Aorta (tissue), 5 donors: ENCODE measurements at regions not wholly inside any gene's neighbourhood (a gene's known extent, or its start where the extent isn't known, plus 50 kb on each side); places are given as distances from the start of the nearest gene placed in this dataset.

Source experiments
- ATAC-seq: fragments of 200-7000 bp; cut with Tn5 transposase; one replicate; pipeline ENCODE4 v1.9.1; 2022; ENCODE audit warnings: moderate library complexity; ENCODE audit not compliant: low FRiP score
- DNase-seq, 2 donors: peaks; one replicate each; pipeline ENCODE4 v3.0.0-alpha.2; 2020
- H3K27ac ChIP-seq, 2 donors: one replicate each; pipeline ENCODE4 v1.5.1; 2013; ENCODE audit warnings: low read length in 2 of 2, mild to moderate bottlenecking in 2 of 2, moderate library complexity in 2 of 2, control low read depth in 1 of 2, inconsistent platforms in 1 of 2, low read depth in 1 of 2
- H3K27me3 ChIP-seq, 2 donors: one replicate each; pipeline ENCODE4 v1.6.1; 2013; ENCODE audit warnings: control low read depth in 1 of 2, low read length in 1 of 2, mild to moderate bottlenecking in 1 of 2, moderate library complexity in 1 of 2; ENCODE audit not compliant: insufficient read depth in 2 of 2, control insufficient read depth in 1 of 2
- H3K36me3 ChIP-seq, 2 donors: one replicate each; pipeline ENCODE4 v1.6.1; 2013; ENCODE audit warnings: control low read depth in 1 of 2, low read length in 1 of 2, mild to moderate bottlenecking in 1 of 2; ENCODE audit not compliant: insufficient read depth in 2 of 2, control insufficient read depth in 1 of 2
- H3K4me1 ChIP-seq, 2 donors: one replicate each; pipeline ENCODE4 v1.6.1; 2013; ENCODE audit warnings: low read length in 2 of 2, control low read depth in 1 of 2, mild to moderate bottlenecking in 1 of 2, moderate library complexity in 1 of 2; ENCODE audit not compliant: insufficient read depth in 2 of 2, control insufficient read depth in 1 of 2
- H3K4me3 ChIP-seq, 2 donors: one replicate each; pipeline ENCODE4 v1.5.1; 2013; ENCODE audit warnings: low read length in 2 of 2, control low read depth in 1 of 2, mild to moderate bottlenecking in 1 of 2
- H3K9me3 ChIP-seq: one replicate; pipeline ENCODE4 v1.6.1; 2013; ENCODE audit warnings: mild to moderate bottlenecking, low read length; ENCODE audit not compliant: control insufficient read depth
- WGBS, 2 donors: extraction: QIAGEN DNeasy Blood & Tissue Kit; methylation state at CpG; one replicate each; pipeline ENCODE4 v1.1.7; 2013; 5-methylcytosine and 5-hydroxymethylcytosine counted together
- intact Hi-C, 2 donors: fragments of 100-400 bp; cut with DNase I; formaldehyde crosslinking; loops; one replicate each; pipeline versions ENCODE4 v1.14.2 to v1.15.0; 2022
- donor health status: healthy with polysubstance abuse.
- donor health status: Bipolar disorder and iron deficiency.
- donor health status: DM: no; HTN: no; CAD: no.
- donor health status: DM: no; HTN: no; CAD: no.
- donor health status: DM: yes; HTN: yes; CAD: no.

DNA sequence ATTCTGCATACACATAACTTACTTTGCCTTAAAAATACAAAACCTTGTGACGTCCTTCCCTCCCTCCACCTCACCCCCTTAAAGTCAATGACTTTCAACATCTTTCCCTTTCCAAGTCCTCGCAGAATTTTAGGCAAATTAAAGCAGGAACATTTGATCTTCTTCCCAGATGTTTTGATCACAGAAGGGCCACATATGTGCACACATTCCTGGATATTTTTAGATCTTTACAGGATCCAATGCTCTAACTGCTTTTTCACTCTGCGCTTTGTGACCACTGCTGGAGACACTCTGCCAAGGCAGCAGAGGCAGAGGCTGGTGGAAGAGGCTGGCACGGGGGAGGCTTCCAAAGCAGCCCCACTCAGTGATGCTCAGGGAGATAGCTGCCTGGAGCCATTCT, 130.7 kb downstream of the SEC61B start:
- intact Hi-C loops = no loop called here
- WGBS, 2 donors = 22 to 26% methylated on average over 4 of the region's 4 CpGs

DNA sequence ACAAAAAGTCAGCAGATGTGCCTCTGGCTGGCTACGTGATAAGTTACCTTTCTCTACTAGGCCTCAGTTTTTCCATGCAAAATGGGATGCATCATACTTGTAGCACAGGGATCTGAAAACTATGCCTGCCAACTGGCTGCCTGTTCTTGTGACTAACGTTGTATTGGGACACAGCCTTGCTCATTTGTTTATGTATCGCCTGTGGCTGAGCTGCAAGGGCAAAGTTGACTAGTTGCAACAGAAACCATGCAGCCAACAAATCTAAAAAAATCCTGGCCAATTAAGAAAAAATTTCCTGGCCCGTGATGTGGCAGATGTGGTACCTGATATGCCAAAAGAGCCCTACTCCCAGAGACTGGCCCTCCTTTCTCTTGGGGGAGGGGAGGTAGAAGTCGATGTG, 131.3 kb downstream of the SEC61B start:
- Histone ChIP-seq H3K27me3 (no peaks in the 10 kb centered on the region), H3K4me1 (no peaks in the 10 kb centered on the region), H3K4me3 (no peak overlapping the region), H3K9me3 (no peaks in the 10 kb centered on the region), H3K36me3 (no peaks in the 10 kb centered on the region), H3K27ac (no peak overlapping the region)
- DNase-seq = peak in 1 of 2 donors; percentile 73
- intact Hi-C loops = no loop called here
- peak; percentile 72 for ATAC-seq
- 50 to 59% methylated on average over 5 of the region's 5 CpGs for WGBS, 2 donors

More for the DNA sequence above, 130.7 kb downstream of the SEC61B start:
- H3K4me3 ChIP-seq = no peak overlapping the region
- no peaks in the 10 kb centered on the region for H3K27me3 ChIP-seq
- no peak overlapping the region for H3K27ac ChIP-seq
- no peaks in the 10 kb centered on the region for H3K36me3 ChIP-seq
- H3K9me3 ChIP-seq = no peaks in the 10 kb centered on the region
- no peaks in the 10 kb centered on the region for H3K4me1 ChIP-seq
- DNase-seq = no peak
- ATAC-seq = no peak

DNA sequence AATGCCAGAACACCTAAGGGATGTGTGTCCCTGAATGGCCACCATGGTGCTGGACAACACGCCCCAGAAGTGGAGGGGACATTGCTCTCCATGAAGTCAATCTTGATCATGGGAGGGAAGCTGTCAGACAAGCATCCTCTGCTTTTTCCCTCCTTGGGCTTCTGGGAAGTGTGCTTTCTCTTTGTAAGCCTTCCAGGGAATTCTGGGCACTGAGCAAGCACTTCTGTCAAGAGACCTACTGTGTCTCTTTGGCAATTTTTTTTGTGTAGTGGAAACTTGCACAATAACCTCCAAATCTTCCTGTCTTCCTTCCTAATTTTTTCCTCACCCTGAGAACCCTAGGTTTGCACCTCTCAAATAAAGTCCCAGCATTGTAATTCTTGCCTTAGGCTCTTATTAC, 132.0 kb downstream of the SEC61B start:
- no peak overlapping the region for H3K4me3 ChIP-seq
- H3K27ac ChIP-seq = no peak overlapping the region
- no peaks in the 10 kb centered on the region for H3K9me3 ChIP-seq
- peaks cover 0 to 2% of the 10 kb centered on the region in 2 donors for H3K27me3 ChIP-seq
- H3K36me3 ChIP-seq = no peaks in the 10 kb centered on the region
- intact Hi-C loops = no loop called here
- no peaks in the 10 kb centered on the region for H3K4me1 ChIP-seq
- ATAC-seq (no peak), DNase-seq (no peak)
- 92 to 95% methylated on average over 1 of the region's 1 CpG for WGBS, 2 donors

DNA sequence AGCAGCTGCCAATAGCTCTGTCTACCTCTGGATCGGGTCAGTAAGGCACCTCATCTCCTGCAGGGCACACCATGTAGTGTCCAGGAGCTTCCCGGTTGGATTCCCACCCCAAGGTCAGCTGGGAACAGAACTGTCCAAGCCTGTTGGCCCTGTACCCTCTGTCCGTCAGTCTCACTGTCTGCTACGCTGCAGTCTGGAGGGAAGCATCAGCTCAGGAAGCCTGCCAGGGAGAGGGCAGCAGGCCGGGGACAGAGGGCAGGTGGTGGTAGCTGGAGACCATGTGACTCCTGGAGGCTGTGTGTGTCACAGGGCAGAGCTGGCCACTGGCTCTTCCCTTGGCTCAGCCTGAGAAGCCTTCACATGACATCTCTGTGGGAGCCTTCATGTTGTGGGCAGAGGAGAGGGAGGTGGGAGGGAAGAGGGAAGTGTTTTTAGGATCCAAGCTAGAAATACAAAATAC, 134.5 kb downstream of the SEC61B start:
- H3K36me3 ChIP-seq = no peaks in the 10 kb centered on the region
- no peaks in the 10 kb centered on the region for H3K4me1 ChIP-seq
- DNase-seq = peak in 1 of 2 donors; percentile 79
- H3K27me3 ChIP-seq = peaks cover 0 to 2% of the 10 kb centered on the region in 2 donors
- no peaks in the 10 kb centered on the region for H3K9me3 ChIP-seq
- intact Hi-C loops = no loop called here
- no peak for ATAC-seq
- 92 to 94% methylated on average over 5 of the region's 5 CpGs for WGBS, 2 donors
- H3K4me3 ChIP-seq = no peak overlapping the region
- H3K27ac ChIP-seq = no peak overlapping the region

DNA sequence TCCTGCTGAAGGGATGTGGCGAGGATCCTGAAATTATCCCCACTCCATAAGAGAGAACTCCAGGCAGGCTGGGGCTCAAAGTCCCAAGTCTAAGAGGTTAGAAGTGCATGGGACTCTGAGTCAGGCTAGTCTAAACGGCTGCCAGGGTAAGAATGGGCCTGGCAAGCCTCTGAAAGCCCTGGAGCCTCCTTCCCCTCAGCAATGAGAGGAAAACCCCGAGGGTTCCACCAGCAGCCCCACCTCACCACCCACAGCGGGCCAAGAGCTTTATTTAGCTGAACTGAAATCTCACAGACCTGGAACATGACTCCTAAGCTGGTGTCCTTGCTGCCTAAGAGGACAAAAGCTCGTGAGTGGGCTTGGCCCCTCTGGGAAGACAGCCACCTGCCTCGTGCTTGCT, 135.5 kb downstream of the SEC61B start:
- H3K9me3 ChIP-seq = no peaks in the 10 kb centered on the region

DNA sequence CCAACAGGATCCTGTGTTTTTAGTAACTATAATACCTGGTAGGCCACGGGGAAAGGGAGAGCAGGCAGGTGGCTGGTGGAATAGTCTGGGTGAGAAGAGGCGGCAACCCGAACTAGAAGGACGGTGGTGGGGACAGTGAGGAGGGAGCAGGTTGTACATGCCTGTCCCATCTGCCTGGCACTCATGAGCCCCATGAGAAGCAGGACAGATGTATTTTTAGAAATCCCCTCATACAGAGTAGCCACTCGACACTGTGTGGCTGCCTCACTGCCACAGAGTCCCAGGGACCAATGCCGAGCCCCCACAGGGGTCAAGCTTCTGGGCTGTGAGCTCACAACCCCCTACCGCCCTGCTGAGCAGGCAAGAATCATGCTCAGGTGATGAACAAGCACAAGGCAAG, 136.6 kb downstream of the SEC61B start:
- intact Hi-C loops = no loop called here
- Histone ChIP-seq H3K9me3 (no peaks in the 10 kb centered on the region), H3K27ac (no peak overlapping the region), H3K4me3 (no peak overlapping the region), H3K4me1 (no peaks in the 10 kb centered on the region), H3K36me3 (no peaks in the 10 kb centered on the region), H3K27me3 (peaks cover 0 to 2% of the 10 kb centered on the region in 2 donors)
- DNase-seq = no peak
- WGBS, 2 donors = 95 to 96% methylated on average over 7 of the region's 7 CpGs
- no peak for ATAC-seq

More for the DNA sequence above, 135.5 kb downstream of the SEC61B start:
- 25 to 30% methylated on average over 6 of the region's 6 CpGs for WGBS, 2 donors
- Histone ChIP-seq H3K4me3 (no peak overlapping the region), H3K27ac (no peak overlapping the region), H3K36me3 (no peaks in the 10 kb centered on the region), H3K27me3 (peaks cover 0 to 2% of the 10 kb centered on the region in 2 donors), H3K4me1 (no peaks in the 10 kb centered on the region)
- DNase-seq = peak; percentile 72 to 79
- ATAC-seq = peak; percentile 19
- intact Hi-C loops = no loop called here

DNA sequence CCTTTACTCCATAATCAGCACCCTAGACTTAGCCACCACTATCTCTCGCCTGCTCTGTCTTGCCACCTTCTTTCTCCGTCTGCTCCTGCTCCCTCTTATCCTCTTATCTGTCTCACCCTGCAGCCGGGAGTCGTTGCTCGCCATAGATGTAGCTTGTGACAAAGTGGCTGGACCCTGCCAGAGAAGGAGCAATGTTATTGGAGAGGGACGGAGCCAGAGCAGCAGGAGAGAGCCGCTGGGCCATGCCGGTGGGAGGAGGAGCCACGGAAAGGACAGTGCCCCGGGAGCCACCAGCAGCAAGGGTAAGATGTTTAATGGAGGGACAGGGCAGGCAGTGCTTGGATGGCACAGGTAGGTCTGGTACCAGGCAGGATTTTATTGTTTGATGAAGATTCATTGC, 137.3 kb downstream of the SEC61B start:
- DNase-seq = no peak
- intact Hi-C loops = no loop called here
- Histone ChIP-seq H3K4me1 (no peaks in the 10 kb centered on the region), H3K4me3 (no peak overlapping the region), H3K9me3 (no peaks in the 10 kb centered on the region), H3K27ac (no peak overlapping the region), H3K27me3 (peaks cover 0 to 2% of the 10 kb centered on the region in 2 donors), H3K36me3 (no peaks in the 10 kb centered on the region)
- ATAC-seq = no peak
- 20% methylated on average over 10 of the region's 10 CpGs for WGBS, 2 donors

DNA sequence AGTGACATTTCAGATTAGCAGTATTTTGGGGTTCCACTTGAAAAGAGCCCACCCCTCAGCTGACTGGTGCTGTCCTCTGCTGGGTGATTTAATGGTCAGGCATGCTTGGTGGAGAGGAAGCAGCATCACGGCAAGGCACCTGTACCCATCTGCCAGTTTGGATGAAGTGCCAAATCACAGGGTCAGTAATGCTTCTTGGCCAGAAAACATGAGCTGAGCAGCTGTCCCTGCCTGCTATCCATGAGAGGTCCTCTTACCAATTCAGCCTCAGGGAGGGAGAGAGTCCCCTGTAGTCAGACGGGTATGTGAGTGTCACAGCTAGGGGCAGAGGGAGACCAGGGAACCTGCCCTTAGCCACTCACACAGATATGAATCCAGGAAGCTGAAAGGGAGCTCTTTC, 137.9 kb downstream of the SEC61B start:
- no peak overlapping the region for H3K27ac ChIP-seq
- no peaks in the 10 kb centered on the region for H3K9me3 ChIP-seq
- no peak overlapping the region for H3K4me3 ChIP-seq
- no peaks in the 10 kb centered on the region for H3K4me1 ChIP-seq
- H3K27me3 ChIP-seq = peaks cover 0 to 2% of the 10 kb centered on the region in 2 donors
- 79 to 85% methylated on average over 2 of the region's 2 CpGs for WGBS, 2 donors
- ATAC-seq = no peak
- no peak for DNase-seq
- intact Hi-C loops = loop anchor here in 1 of 2 donors (10.0 kb wide), 1 partner anchor 105 kb away; no protein-coding TSS in a partner anchor
- no peaks in the 10 kb centered on the region for H3K36me3 ChIP-seq

DNA sequence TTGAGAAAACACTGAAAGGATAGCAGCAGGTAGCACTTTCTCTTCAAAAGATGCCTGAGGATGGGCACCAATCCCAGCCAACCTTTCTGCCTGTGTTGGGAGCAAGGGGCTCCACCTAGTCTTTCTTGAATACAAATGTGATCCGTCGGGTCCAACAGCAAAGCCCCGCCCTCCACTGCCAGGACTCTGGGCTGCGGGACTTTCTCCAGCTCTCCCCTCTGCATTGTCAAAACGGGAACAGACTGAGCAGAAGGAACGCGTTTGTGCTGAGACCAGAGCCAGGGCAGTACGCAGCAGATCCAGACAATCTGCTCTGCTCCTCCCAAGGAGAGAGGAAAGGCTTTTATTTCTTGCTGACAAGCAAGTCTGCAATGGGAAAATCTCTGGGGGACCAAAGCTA, 139.7 kb downstream of the SEC61B start:
- ATAC-seq (no peak), DNase-seq (no peak)
- Histone ChIP-seq H3K27ac (no peak overlapping the region), H3K27me3 (peaks cover 0 to 2% of the 10 kb centered on the region in 2 donors), H3K9me3 (no peaks in the 10 kb centered on the region), H3K4me1 (no peaks in the 10 kb centered on the region), H3K36me3 (no peaks in the 10 kb centered on the region), H3K4me3 (no peak overlapping the region)
- WGBS, 2 donors = 2 to 3% methylated on average over 8 of the region's 8 CpGs
- intact Hi-C loops = loop anchor here in 1 of 2 donors (10.0 kb wide), 1 partner anchor 103 kb away; no protein-coding TSS in a partner anchor
